Left kidney (tissue), 1 donor: ENCODE measurements at regions not wholly inside any gene's neighbourhood (a gene's known extent, or its start where the extent isn't known, plus 50 kb on each side); places are given as distances from the start of the nearest gene placed in this dataset.
"Not testable (repeated sequence)": the region's sequence is repeated elsewhere in the genome, so short reads cannot be mapped to it uniquely, and the experiment has no call there.

Experiments used
- DNase-seq: peaks from one replicate; pipeline ENCODE4 v3.0.0-alpha.2; 2013

DNA sequence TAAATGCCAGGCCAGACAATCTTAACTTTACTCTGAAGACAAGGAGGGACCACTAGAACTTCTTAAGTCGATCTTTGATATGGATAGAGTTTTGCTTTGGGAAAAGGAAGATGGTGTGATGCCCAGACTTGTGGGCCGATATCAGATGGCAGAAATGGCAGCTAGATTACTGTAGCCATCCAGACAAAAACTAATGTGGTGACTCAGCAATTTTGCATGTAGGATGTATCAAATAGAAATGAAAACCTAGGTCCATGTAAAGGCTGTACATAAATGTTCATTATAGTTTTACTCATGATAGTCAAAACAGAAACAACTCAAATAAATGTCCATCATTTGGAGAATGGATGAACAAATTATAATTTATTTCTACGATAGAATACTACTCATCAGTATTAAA lies 121.5 kb downstream of the APIP start:
- DNase-seq = no peak

DNA sequence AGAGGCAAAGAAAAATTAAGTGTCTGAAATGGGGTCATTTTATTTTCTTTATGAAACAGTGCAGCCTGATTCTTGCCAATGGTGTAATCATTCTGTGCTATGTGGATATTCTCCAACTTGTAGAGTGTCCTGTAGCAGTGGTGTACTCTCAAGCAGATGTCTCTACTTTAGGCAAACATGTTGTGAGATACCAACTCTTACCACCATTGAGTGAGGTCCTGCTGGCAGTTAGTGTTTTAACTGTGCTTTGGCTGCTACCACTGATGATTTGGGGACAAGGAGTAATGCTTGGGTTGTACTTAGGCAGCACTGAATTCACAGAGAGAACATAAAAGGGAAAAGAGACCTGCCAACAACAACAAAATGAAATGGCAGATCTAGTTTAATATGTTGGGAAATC lies 122.5 kb downstream of the APIP start:
- no peak for DNase-seq

DNA sequence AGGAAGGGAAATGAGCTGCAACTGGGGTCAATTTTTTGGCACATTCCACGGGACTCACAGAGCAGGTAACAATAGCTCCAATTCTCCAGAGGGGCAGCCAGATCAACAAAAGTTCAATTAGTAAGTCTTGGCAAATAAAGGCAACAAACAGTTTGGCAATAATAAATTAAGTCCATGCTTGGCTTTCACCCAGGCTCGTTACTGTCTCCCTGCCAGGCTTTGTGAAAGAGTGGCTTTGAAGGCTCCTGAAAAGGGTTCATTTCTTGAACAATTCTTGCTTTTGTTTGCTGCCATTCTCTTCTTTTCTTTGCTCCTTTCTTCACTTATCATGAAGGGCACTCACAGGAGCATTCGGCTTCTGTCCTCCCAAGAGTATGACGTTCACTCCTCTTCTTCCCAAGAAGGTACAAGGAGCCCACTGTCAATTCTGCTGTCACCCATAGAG lies 123.3 kb downstream of the APIP start:
- no peak for DNase-seq

DNA sequence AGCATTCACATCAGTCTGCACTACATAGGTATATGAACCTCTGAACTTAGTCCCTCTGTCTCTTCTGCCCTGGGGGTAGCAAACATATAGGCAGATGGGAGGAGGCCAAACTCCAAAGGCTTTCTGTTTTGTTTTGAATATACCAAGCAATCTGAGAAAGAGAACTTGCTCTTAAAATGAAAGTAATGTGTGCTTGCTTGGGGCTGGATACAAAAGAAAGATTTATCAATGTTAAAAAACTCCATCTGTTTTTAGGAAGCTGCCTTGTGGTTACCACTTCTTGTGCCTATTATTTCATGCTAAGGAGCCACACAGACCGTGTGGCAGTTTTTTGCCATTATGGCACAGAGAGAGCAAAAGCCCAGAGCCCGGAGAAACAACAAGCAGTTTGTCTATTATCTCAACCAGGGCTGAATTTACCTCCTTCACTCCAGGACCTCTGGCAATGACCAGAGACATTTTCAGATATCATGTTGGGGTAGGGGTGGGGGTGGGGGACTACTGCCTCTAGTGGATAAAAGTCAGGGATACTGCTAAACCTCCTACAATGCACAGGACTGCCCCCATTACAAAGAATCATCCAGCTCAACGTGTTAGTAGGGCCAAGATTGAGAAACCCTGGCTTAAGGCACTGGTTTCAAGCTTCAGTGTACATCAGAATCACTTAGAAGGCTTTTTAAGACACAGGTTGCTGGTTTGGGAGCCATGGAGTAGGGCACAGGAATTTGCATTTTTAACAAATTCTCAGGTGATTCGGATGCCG lies 124.2 kb downstream of the APIP start:
- no peak for DNase-seq

GRCh38 chr11:34790620-34791019 lies 125.6 kb downstream of the APIP start:
- no peak for DNase-seq

- no peak for DNase-seq
Observed at GRCh38 chr11:34789196-34789834, 126.9 kb downstream of the APIP start.

- no peak for DNase-seq
Observed at GRCh38 chr11:34788642-34789041, 127.5 kb downstream of the APIP start.

- DNase-seq = no peak
Observed at GRCh38 chr11:34787895-34788294, 128.3 kb downstream of the APIP start.

- no peak for DNase-seq
Observed at GRCh38 chr11:34787348-34787747, 128.8 kb downstream of the APIP start.

DNA sequence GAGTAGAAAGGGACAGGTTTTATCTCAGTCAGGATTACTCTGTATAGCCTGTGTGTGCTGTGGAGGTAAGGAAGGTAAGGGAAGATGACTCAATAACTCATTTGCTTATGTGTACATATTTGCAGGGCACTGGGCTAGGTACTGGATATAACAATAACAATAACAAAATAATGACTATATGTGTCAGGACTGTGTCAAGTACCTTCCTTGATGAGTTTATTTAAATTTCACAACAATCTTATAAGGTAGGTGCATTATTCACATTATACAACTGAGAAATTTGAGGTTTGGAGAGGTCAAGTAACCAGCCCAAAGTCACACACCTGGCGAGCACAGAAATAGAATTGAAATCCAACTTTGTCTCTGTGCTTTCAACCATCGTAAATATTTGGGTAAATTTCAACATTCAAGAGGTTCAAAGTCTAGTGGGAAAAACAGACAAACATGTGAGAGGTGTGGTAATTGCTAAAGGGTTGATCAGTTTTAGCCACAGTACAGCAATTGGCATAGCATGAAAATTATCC lies 131.8 kb downstream of the APIP start:
- DNase-seq = no peak

GRCh38 chr11:34783816-34784317 lies 132.3 kb downstream of the APIP start:
- no peak for DNase-seq

DNA sequence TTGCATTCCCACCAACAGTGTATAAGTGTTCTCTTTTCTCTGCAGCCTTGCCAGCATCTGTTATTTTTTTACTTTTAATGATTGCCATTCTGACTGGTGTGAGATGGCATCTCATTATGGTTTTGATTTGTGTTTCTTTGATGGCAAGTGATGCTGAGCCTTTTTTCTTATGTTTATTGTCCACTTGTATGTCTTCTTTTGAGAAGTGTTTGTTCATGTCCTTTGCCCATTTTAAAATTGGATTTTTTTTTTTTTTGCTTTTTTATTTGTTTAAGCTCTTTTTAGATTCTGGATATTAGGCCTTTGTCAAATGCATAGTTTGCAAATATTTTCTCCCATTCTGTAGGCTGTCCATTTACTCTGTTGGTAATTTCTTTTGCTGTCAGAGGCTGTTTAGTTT lies 134.4 kb downstream of the APIP start:
- not testable (repeated sequence) for DNase-seq

GRCh38 chr11:34775417-34775888 lies 140.7 kb downstream of the APIP start:
- DNase-seq = no peak

GRCh38 chr11:34774604-34775003 lies 141.6 kb downstream of the APIP start:
- DNase-seq = no peak

GRCh38 chr11:34773826-34774225 lies 142.4 kb downstream of the APIP start:
- DNase-seq = no peak

DNA sequence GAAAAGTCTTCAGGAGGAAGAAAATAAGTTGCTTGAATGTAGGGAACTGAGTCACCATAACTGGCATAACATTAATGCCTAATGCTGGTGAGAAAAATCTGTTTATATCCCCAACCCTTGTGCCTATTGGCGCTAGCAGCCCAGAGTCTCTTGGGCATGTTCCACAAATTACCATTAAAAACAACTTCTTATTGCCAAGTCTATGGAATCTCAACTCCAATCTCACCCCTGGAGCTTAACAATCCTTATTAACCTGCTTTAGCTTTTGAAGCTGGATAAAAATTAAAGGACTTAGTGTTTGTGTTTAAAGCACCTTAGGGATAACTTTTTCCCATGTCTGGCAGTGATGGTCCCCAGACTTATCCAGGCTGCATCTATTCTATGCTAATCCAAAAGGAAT lies 143.0 kb downstream of the APIP start:
- no peak for DNase-seq

- no peak for DNase-seq
Observed at GRCh38 chr11:34770111-34770510, 146.1 kb downstream of the APIP start.

- no peak for DNase-seq
Observed at GRCh38 chr11:34769224-34769623, 147.0 kb downstream of the APIP start.

DNA sequence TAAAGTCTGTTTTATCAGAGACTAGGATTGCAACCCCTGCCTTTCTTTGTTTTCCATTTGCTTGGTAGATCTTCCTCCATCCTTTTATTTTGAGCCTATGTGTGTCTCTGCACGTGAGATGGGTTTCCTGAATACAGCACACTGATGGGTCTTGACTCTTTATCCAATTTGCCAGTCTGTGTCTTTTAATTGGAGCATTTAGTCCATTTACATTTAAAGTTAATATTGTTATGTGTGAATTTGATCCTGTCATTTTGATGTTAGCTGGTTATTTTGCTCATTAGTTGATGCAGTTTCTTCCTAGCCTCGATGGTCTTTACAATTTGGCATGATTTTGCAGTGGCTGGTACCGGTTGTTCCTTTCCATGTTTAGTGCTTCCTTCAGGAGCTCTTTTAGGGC lies 141.7 kb downstream of the EHF start:
- not testable (repeated sequence) for DNase-seq

DNA sequence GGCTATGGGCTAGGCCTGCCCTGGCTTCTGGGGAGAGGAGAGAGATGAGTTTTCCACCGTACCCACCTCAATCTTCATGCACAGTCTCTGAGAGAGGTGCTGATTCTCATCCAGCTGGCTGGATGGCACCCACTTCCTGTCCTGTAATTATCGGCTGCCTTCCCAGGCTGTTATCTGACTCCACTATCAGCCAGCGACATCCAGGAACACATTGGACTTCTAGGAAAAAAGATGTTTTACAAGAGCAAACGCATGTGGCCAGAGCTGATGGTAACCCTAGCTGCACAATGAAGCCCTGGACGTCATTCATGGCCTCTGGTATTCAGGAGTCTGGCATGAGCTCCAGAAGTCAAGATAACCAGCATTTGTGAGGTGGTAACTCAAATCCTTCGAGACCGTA lies 137.4 kb downstream of the EHF start:
- DNase-seq = no peak

DNA sequence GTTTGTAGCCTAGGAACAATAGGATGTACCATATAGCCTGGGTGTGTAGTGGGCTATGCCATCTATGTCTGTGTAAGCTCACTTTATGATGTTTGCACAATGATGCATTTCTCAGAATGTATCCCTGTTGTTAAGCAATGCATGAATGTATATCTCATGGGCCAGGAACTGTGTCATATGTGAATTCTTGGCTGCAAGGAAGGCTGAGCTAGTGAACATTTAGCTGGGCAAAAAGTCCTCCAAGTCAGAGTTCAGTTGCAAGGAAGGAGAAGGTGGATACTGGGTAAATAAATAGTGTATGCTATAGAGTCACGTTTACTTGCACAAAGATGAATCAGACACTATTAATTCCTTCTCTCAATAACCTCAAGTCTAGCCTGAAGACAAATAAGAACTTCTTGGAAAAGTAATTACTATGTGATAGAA lies 136.1 kb downstream of the EHF start:
- DNase-seq = no peak

GRCh38 chr11:34756591-34756990 lies 135.7 kb downstream of the EHF start:
- DNase-seq = no peak

GRCh38 chr11:34755671-34756070 lies 134.8 kb downstream of the EHF start:
- no peak for DNase-seq
